Coronary artery (tissue), 2 donors: ENCODE measurements at regions not wholly inside any gene's neighbourhood (a gene's known extent, or its start where the extent isn't known, plus 50 kb on each side); places are given as distances from the start of the nearest gene placed in this dataset.

ENCODE experiments used
- DNase-seq: peaks from one replicate; pipeline ENCODE4 v3.0.0-alpha.2; 2017; ENCODE audit warnings: low spot score
- H3K27ac ChIP-seq, 2 donors: fragments of 200-600 bp; sonication (generic); one replicate each; pipeline ENCODE4 v1.5.1; 2016 to 2019
- H3K4me3 ChIP-seq: fragments of 200-600 bp; sonication (generic); 2 replicates; pipeline ENCODE4 v1.5.1; 2016; ENCODE audit warnings: mild to moderate bottlenecking, moderate library complexity
- CTCF ChIP-seq: fragments of 200-600 bp; sonication (generic); IDR thresholded peaks from one replicate; pipeline ENCODE4 v1.5.1; 2019; ENCODE audit warnings: antibody characterized with exemption

- Histone ChIP-seq H3K4me3 (no peak overlapping the region), H3K27ac (no peak overlapping the region)
- no peak for TF ChIP-seq CTCF
- no peak for DNase-seq
These were observed 151.0 kb downstream of the SH2D1A start for GRCh38 chrX:124497386-124497785.

DNA sequence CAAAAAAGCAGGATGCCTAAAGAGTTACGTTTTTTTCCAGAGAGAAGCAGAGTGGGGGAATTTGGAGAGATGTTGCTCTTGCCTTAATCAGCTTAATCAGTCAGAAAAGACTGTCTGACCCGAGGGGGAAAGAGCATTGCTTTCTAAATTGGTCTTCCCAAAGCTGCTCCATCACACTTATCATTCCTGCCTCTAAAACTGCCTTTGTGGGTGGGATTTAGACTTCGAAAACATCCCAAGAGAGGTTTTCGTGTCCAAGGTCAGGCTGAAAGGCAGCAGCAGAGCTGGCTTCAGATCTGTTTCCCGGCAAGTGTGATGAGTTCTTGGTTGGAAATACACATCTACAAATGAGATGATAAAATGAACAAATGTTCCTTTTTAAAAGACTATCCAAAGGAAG is 155.2 kb downstream of the SH2D1A start:
- TF ChIP-seq CTCF = no peak
- no peak for DNase-seq
- no peak overlapping the region for H3K4me3 ChIP-seq
- H3K27ac ChIP-seq = no peak overlapping the region

DNA sequence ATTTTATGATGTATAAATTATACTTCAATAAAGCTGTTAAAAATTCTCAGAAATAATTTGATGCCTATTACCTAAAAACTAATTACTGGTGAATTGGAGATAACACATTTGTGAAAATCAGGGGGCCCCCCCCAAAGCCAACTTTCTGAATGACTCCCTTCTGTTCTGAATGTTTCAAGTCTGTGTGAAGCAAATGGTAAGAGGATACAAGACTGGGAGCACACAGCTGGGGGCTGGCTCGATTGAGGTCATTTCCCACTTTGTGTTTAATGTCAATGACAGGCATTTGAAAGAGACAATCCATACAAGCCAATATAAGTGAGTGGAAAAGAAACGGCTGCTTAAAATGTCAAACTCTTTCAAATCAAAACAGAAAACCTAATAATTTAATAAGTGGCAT is 155.8 kb downstream of the SH2D1A start:
- Histone ChIP-seq H3K4me3 (no peak overlapping the region), H3K27ac (no peak overlapping the region)
- DNase-seq = no peak
- TF ChIP-seq CTCF = no peak

- no peak for TF ChIP-seq CTCF
- Histone ChIP-seq H3K4me3 (no peak overlapping the region), H3K27ac (no peak overlapping the region)
- DNase-seq = no peak
These were observed 156.2 kb downstream of the SH2D1A start for GRCh38 chrX:124502599-124502998.

DNA sequence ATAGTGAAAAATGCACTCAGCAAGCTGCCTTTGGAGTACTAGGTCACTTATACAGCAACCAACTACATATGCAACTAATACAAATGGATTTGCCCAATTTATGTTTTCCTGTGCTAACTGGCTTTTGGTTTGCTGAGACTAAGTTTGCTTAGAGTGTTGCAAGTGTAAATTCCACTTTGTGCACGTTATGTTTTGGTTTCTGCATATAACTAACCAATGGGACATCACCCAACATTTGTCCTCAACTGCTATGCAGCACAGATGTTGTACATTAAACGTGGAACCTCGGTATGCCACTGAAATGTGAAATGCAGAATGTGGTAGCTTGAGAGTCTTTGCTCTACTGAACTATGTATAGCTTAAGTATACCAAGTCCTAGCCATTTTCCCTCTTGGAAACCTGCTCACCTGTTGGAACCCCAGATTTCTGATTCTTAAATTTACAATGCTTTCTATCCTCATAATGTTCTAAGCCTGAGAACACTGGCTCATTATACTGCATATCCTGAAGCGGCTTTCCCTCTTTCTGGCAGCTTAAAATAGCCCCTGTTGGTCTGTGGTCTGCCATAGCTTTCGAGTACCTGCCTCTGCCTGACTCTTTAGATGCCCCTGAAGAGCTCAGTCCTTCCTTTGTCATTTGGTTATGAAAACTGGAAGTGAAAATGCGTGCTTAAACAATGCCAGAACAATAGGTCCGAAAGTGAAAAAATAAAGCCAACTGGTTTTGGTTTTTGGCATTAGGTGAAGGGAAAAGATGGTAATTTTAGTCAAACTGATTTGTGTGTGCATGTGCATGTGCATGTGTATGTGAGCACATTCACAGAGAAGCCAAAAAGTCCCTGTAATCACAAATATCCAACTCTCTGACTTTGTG is 158.0 kb downstream of the SH2D1A start:
- DNase-seq = no peak
- H3K4me3 ChIP-seq = no peak overlapping the region
- no peak for TF ChIP-seq CTCF
- H3K27ac ChIP-seq = no peak overlapping the region

- Histone ChIP-seq H3K27ac (no peak overlapping the region), H3K4me3 (no peak overlapping the region)
- DNase-seq = no peak
- TF ChIP-seq CTCF = no peak
These were observed 159.7 kb downstream of the SH2D1A start for GRCh38 chrX:124506066-124506465.

DNA sequence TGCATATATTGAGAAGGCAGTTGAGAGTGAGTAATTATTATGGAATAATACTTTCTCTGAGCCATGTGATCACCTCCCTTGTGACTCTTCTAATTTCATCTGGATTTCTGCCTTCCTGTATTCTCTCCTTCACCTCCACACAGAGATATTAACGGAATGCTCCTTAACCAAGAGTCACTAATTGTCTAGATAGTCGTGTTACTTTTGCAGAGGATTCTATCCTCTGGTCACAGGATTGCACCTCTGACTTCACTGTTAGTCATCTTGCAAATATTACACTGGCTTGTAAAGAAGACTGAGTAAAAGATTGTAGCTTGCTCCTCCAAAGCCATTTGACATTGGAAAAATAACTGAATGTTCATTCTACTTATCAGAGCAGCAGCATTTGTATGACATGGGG is 160.9 kb downstream of the SH2D1A start:
- Histone ChIP-seq H3K27ac (no peak overlapping the region), H3K4me3 (no peak overlapping the region)
- no peak for TF ChIP-seq CTCF
- DNase-seq = no peak
